Uterus (tissue), 2 donors: ENCODE measurements at regions not wholly inside any gene's neighbourhood (a gene's known extent, or its start where the extent isn't known, plus 50 kb on each side); places are given as distances from the start of the nearest gene placed in this dataset.

Experiments
- POLR2A ChIP-seq, 2 donors: fragments of 450-650 bp; IDR thresholded peaks; one replicate each; pipeline ENCODE4 v1.6.1; 2016; ENCODE audit warnings: antibody characterized with exemption in 2 of 2, mild to moderate bottlenecking in 1 of 2, moderate library complexity in 1 of 2
- TF ChIP-seq, protein P1 (sequence below), 4 experiments: fragments of 200-600 bp in 2 of 4; fragments of 450-650 bp in 2 of 4; sonication (generic) in 2 of 4; IDR thresholded peaks; one replicate each; pipeline ENCODE4 v1.5.1; 2016 to 2019; ENCODE audit warnings: antibody characterized with exemption in 4 of 4, mild to moderate bottlenecking in 2 of 4, moderate library complexity in 1 of 4

- TF ChIP-seq, protein P1, sequence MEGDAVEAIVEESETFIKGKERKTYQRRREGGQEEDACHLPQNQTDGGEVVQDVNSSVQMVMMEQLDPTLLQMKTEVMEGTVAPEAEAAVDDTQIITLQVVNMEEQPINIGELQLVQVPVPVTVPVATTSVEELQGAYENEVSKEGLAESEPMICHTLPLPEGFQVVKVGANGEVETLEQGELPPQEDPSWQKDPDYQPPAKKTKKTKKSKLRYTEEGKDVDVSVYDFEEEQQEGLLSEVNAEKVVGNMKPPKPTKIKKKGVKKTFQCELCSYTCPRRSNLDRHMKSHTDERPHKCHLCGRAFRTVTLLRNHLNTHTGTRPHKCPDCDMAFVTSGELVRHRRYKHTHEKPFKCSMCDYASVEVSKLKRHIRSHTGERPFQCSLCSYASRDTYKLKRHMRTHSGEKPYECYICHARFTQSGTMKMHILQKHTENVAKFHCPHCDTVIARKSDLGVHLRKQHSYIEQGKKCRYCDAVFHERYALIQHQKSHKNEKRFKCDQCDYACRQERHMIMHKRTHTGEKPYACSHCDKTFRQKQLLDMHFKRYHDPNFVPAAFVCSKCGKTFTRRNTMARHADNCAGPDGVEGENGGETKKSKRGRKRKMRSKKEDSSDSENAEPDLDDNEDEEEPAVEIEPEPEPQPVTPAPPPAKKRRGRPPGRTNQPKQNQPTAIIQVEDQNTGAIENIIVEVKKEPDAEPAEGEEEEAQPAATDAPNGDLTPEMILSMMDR (IDR thresholded peaks at IDR 0.05): no peak
- no peak for TF ChIP-seq POLR2A (IDR thresholded peaks at IDR 0.05)
Observed at GRCh38 chr5:171624396-171624795, 161.2 kb upstream of the SMIM23 start.
